Activated gamma-delta T cell (primary cell): ENCODE measurements at regions not wholly inside any gene's neighbourhood (a gene's known extent, or its start where the extent isn't known, plus 50 kb on each side); places are given as distances from the start of the nearest gene placed in this dataset.
"Not testable (repeated sequence)": the region's sequence is repeated elsewhere in the genome, so short reads cannot be mapped to it uniquely, and the experiment has no call there.

Experiments
- DNase-seq: peaks from one replicate; lab custom pipeline; 2025; lab: John Stamatoyannopoulos, UW

DNA sequence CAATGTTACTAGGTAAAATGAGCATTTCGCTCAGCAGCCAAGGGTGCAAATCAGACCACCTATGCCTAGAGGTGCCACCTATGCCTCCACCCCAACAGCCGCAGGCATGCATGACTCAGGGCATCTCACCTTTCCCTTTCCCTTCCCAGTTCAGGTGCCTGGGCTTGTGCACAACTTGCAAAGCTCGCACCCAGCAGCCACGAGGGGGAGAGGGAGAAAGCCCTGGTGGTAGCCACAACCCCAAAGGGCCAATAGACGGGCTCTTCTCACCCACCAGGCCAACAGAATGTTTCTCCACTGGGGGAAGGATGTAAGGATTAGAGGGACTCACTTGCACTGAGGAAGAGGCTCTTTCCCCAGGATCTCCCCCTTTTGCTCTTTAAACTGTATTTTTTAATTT, 462.3 kb upstream of the PCDH15 start:
- no peak for DNase-seq

DNA sequence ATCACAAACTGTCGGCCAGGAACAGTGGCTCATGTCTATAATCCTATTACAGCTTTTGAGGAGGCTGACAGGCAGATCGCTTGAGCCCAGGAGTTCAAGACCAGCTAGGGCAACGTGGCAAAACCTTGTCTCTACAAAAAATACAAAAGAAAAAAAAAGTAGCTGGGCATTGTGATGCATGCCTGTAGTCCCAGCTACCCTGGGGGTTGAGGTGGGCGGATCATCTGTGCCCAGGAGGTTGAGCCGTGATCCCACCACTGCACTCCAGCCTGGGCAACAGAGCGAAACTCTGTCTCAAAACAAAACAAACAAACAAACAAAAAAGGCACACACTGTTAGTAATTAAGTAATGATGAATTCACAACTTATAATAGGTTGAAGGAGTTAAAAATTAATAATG, 441.5 kb upstream of the PCDH15 start:
- DNase-seq: no peak

DNA sequence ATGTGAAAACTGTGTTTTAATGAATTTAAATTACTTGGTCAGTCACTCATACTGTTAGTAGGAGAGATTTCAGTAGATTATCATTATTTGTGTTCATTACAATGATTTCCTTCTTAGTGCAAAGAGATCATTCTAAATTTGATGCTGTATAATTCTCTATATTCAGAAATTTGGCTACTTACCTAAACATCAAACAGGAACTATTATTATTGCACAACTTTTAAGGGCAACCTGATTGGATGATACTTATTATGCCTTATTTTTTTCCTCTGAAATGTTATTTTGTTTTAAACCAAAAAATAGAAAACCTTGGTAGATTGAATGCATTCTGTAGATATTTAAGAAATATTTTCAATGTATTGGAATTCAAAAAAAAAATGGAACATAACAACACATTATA, 436.4 kb upstream of the PCDH15 start:
- no peak for DNase-seq

DNA sequence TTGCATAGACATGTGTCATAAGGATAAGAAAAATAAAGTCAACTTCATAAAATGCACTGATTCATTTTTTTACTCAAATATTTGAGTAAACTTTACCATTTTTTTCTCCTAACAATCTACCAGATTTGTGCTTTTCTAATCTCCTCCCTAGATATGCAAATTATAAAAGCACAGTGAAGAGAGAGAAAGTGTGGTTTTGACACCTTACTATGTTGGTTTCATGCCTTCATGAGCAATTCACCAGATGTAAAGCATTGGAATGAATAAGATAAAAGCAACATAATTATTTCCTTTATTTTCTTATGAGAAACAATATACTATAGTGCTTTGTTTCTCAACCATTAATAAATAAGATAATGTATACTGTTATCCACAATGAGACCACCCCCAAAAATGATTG, 432.5 kb upstream of the PCDH15 start:
- DNase-seq: no peak

DNA sequence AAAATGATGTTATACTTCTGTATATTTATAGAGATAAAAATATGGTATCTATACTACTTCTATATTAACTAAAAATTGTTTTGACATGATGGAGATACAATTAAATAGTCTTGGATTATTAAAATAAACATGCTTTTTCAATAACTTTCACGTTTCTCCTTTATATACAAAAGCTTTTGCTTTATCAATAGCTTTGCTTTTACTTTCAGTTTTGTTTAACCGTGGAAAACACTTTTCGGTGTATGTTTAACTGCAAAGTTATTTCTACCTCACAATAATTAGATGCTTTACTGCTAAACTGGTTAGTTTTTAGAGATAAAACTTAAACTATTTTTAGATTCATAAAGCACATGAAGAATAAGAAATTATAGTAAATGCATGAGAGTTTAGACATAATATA, 432.1 kb upstream of the PCDH15 start:
- DNase-seq: no peak

DNA sequence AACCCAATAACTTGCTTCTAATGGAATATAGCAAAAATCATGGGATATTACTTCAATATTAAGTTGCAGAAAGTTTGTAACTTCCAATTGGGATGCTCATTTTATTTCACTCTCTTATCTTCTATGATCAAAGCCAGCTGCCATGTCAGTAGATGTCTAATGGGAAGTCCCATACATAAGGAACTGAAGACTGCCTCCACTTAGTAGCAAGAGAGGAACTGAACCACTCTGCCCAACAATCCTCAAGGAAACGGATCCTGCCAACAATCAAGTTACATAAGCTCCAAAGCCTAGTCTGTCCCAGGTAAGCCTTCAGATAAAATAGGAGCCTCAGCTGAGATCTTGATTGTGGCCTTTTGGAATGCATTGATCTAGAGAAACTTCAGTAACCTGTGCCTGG, 431.5 kb upstream of the PCDH15 start:
- DNase-seq: no peak

DNA sequence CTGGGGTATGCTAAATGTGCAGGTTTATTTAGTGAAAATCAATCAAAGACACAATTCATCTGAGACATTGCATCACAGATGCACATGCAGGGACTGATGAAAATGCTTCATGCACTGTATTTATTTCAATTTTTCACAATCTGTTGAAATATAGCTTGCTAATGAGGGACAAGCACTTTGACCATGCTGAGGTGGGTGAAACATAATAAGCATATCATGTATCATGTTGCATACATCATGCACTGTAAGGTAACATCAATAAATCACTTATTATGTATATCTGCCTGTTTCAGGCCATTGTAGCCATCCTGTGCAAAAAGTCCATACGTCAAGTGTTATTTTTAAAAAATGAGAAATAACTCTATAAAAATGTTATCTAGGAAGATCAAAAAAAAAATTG, 426.9 kb upstream of the PCDH15 start:
- DNase-seq: no peak

DNA sequence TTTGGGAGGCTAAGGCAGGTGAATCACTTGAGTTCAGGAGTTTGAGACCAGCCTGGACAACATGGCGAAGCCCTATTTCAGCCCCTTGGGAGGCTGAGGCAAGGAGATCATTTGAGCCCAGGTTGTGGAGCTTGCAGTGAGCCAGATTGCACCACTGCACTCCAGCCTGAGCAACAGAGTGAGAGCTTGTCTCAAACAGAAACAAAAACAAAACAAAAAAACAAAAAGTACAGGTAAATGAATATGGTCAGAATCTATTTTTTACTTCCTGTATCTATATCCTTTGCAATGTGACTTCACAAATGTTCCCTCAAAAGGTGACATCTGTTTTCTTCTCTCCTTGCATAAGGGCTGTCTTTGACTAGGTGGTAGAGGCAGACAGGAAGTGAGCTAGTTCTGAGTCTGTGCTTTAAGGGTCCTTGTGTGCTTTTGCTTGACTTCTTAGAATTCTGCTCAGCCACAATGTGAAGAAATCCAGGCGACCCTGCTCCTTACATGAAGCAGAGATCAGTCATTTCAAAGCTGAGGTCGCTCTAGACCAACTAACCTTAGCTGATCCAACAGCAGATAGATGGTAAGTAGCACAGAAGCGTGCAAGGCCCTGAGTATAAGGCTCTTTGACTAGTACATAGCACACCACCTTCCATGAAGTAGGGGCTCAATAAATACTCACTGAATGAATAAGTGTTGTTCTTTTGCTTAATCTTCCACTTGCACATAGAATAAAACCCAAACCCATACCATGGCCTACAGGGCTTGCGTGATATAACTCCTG, 423.2 kb upstream of the PCDH15 start:
- DNase-seq: no peak

DNA sequence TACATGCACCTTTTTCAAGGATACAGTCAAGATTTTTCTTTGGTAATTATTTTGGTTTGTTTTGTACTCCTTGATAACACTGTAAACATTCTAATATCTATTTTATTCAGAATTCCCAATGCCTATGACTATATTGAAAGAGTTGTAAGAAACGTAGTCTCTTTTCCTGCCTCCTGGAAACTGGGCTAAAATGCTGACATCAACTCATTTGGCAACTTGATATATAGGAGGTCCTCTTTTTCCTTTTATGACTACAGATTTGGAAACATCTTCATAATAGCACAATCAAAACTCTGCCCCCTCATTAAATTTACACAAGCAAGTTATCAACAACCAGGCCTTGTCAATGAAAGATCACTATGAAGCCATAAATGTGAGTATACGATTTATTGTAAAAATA, 422.3 kb upstream of the PCDH15 start:
- DNase-seq: no peak

DNA sequence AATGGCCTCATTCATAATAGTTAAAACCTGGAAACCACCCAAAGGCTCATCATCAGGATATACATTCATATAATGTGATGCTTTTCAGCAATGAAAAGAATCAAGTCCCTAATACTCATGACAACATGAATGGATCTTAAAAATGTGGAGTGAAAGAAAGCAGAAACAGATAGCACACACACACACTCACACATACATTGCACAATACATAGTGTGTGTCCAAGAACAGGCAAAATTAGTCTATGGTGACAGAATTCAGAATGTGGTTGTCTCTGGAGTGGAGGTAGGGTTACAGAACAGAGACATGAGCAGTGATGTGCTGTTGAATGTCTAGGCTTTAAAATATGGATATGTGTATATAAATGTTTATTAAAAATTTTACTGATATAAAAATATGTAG, 419.9 kb upstream of the PCDH15 start:
- DNase-seq: no peak

DNA sequence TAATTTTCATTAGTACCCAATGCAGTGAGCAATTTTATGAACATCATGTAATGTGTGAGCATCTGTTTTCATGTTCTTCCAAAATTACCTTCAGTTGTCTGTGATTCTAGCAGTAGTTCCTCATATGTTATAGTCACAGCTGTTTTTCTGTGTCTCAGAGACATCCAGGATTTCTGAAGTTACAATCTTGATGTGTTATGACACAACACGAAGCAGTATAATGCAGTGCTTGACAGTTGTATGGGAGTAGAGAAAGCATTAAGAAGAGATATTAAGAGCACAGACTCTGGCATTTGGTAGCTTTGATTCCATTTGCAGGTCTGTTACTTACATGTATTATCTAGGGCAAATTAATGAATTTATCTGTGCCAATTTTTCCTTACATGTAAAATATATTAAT, 414.7 kb upstream of the PCDH15 start:
- no peak for DNase-seq

DNA sequence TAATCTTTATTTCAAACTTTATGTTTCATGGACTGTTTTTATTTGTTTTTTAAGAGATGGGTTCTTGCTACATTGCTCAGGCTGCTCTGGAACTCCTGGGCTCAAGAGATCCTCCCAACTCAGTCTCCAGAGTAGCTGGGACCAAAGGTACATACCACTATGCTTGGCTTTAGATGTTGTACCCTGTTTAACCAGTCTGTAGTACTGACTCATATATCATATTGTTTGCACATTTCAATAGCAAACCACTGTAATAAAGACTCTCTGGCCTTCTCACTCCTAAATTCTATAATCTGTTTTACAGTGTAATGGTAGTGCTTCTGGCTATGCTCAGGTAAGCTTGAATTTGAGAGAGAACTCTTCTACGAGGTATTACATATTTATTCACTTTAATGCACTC, 413.6 kb upstream of the PCDH15 start:
- DNase-seq: no peak

DNA sequence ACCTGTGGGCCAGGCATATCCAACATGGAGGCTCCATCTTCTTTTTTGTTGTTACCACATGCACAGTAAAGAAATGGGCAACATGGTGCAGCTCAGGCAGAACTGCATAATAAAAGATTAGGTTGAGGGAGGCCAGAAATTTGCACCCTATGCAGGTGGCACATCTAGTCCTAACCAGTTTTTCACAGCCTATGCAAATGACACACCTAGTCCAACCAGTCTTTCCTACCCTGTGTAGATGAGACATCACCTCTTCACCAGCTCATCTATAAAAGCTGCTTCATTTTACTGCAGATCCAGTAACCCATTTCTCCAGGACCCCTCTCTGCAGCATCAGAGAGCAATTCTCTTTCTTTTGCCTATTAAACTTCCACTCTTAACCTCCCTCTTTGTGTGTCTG, 411.0 kb upstream of the PCDH15 start:
- DNase-seq: no peak

DNA sequence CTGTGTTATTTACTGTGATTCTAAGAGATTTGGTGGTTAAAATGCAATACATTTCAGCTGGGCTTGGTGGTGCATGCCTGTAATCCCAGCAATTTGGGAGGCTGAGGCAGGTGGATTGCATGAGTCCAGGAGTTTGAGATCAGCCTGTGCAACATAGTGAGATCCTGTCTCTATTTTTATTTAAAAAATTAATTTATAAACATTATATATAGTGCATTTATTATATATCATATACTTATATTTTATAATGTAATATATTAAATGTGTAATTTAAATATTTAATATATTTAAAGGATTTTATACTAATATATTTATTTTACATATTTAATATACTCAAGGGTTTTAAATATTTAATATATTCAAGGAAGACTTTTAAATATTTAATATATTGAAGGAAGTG, 402.8 kb upstream of the PCDH15 start:
- DNase-seq: no peak

DNA sequence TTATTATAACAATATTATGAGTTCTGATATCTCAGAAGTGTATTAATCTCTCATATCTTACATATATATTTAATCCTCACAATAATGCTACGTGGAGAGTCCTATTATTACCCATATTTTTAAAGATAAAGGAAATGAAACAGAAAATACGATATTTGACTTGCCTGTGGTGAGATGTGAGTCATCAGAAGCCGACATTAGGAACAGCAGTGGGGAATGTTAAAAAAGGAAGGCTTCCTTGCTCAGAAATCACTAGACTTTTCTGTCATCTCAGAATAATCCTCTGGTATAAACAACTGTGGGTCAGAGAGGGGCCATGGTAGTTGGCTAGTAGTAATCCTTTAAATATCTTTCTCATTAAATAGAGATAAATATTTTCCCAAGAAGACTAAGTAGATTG, 402.3 kb upstream of the PCDH15 start:
- no peak for DNase-seq

DNA sequence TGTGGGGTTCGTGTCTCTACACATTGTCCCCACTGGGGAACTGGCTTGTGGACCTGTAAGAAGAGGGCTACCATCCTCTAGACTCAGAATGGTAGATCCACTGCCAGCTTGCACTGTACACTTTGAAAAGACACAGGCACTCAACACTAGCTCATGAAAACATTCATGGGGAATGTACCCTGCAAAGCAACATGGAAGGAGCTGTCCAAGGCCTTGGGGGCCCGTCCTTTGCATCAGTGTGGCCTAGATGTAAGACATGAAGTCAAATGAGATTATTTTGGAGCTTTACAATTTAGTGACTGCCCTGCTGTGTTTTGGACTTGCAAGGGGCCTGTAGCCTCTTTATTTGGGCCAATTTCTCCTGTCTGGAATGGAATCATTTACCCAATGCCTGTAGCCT, 399.0 kb upstream of the PCDH15 start:
- DNase-seq: no peak

DNA sequence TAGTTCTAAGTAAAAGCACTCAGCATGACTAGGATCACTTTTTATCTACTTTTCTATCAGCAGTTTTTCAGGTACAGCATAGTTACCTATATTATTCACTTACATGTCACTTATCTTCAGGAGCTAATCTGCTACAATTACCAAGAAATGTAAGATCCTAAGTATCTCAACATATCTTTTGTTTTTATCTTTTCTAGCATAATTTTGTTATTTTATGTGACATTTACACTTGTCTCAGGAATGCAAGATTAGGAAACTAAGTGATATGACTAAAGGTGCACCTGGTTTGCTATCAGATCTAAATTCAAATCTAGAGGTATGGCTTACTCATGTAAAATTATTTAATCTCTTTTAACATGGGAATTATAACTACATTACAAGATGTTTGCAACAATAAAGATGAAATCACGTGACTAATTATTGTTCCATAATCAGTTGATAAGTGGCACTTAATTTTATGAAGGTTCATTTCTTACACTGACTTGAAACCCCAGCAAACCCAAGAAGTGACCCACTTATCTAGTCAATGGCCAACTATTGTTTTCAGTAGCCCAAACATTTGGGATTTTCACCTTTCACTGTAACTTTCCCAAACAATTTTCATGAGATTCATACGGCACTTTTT, 390.3 kb upstream of the PCDH15 start:
- DNase-seq: no peak

DNA sequence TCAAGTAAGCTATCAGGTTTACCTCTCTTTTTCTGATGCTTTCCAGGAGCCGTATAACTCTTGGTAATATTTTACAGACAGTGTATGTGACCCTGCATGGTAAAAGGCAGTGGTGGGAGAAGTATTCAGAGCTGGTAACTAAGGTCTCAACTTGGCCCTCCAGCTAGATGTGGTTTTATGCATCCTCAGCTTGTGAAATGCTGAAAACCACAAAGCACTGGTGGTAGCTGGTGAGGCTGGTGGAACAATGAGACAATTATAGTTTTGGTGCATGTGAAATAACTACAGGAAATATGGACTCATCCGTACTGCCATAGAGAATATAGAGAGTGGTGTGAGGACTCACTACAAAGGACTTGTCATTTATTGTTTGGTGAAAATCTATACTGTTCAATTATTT, 383.0 kb upstream of the PCDH15 start:
- DNase-seq: no peak

DNA sequence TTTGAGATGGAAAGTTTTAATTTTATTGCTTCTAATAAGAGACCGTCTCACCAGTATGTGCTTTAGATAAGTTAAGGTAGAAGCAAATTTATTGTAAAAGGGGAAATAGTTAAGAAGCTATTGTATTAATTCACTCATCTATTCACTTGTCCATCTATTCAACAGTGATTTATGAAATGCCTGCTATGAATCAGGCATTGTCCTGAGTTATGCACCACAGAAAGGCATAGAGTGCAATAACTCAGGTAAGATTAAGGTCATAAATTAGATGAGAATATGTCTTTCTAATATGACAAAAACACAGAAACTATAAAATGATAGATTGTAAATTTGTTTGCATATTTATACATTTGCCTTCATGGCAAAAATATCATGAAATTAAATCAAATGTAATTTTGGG, 379.3 kb upstream of the PCDH15 start:
- no peak for DNase-seq

DNA sequence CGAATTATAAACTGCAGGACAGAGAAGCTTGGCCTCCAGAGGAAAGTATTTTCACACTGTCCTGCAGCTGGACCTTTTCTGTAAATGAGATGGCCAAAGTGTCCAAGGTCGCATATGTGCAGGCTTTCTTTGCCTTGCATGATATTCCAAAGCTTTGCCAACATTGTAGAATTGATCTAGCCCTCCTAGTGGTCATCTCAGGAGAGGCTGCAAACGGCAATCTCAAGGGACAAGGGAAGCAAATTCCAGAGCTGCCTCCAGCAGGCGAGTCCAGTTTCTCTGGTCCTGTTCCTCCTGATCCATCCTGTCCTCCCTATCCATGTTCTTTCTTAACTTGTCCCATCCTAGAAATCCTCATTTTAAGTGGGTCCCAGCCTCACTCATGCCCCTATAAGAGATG, 373.4 kb upstream of the PCDH15 start:
- DNase-seq: no peak

DNA sequence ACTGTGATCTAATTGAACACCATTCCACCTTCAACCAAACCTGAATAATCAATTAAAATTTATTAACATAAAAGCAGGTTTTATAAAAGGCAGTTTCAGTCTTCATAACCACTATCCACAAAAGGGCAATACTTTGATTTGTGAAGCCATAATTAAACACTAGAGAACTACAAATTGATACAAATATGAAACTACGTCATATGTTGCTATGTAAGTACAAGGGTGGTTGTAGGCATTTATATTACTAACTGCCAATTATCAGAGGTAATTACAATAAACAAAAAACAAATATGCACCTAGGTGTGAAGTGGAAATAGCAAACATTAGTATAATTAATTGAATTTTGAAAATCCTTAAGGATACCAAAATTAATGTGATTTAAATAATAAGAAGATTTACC, 368.5 kb upstream of the PCDH15 start:
- DNase-seq: no peak

DNA sequence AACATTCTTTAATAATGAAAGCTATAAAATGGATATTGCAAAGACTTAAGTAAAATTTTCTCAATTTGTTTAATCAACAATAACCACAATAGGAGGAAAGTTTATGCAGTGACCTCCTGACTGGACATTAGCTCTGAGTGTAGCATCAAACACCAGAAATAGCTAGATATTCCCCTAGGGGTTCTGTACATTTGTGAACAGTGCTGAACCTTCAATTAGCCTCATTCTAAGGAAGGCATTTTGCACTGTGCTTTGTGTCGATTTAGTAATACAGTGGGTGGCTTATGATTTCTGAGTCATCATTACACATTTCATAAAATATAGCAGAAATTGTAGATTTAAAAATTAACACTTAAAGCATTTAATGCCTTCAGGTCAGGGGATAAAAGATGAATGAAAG, 367.3 kb upstream of the PCDH15 start:
- DNase-seq: no peak

DNA sequence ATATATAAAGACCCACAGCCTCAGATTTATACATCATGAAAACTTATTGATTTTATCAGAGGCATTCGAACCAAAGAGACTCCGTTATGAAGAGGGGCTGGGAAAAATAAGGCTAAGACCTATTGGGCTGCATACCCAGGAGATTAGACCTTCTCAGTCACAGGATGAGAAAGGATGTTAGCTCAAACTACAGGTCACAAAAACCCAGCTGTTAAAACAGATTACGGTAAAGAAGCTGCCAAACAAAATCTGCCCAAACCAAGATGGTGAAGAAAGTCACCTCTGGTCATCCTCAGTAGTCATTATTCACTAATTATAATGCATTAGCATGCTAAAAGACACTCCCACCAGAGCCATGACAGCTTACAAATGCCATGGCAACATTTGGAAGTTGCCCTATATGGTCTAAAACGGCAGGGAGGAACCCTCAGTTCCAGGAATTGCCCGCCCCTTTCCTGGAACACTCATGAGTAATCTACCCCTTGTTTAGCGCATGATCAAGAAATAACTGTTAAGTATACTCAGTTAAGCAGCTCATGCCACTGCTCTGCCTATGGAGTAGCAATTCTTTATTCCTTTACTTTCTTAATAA, 362.5 kb upstream of the PCDH15 start:
- DNase-seq: no peak

DNA sequence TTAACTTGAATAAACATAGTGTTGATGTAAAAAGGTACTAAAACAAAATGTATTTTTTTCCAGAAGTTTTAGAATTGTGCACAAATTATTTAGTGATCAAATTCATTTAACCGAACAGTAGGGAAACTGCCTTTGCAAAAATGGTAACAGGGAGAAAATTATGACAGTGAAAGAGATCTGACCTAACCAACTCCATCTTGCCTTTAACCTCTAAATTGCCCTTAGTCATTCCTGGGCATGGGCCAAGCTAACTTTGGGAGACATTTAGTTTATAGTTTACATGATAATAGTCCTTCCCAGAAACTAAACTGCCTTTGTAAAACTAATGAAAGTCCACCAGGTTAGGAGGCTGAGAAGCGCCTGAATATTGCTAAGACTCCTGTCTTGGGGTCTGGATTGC, 361.3 kb upstream of the PCDH15 start:
- not testable (repeated sequence) for DNase-seq
